K562 (cell line): ENCODE measurements at regions not wholly inside any gene's neighbourhood (a gene's known extent, or its start where the extent isn't known, plus 50 kb on each side); places are given as distances from the start of the nearest gene placed in this dataset.

Experiments
- ATAC-seq: fragments of 200-7000 bp; cut with Tn5 transposase; 3 replicates; pipeline ENCODE4 v1.9.1; 2020; ENCODE audit warnings: moderate library complexity
- BruUV-seq: library from RNA; stranded (reverse); fragments of 400-500 nt; replicated peaks from 2 replicates; lab custom pipeline; 2021; lab: Mats Ljungman, UMichigan
- CTCF ChIA-PET: fragments of 300-600 bp; formaldehyde crosslinking; extraction: SDS; loops from one replicate; lab custom pipeline; 2021; ENCODE audit warnings: low intra/inter-chr PET ratio; lab: Yijun Ruan, JAX
- POLR2A ChIA-PET: fragments of 300-600, 350-650 bp; sonication (Branson Sonifier 250); formaldehyde crosslinking; extraction: SDS; loops from one replicate; lab custom pipeline; 2021; ENCODE audit warnings: antibody characterized with exemption, inconsistent platforms; lab: Yijun Ruan, JAX
- DNase-seq, 4 experiments: peaks; one replicate each; pipeline versions ENCODE4 v3.0.0 to v3.0.0-alpha.2; 2011 to 2018; ENCODE audit warnings: low spot score in 3 of 4, mixed read lengths in 3 of 4; ENCODE audit errors: extremely low read depth in 1 of 4
- FAIRE-seq: peaks from 2 replicates; lab custom pipeline; 2011; peaks lifted over from hg19 to GRCh38; lab: Jason Lieb, UNC
- H2AFZ ChIP-seq: 2 replicates; pipeline ENCODE4 v1.6.0; 2011; ENCODE audit warnings: low read depth, low read length, control low read depth, inconsistent platforms
- H3K27ac ChIP-seq: fragments of 200-600 bp; 3 replicates; pipeline ENCODE4 v1.8.0; 2011; ENCODE audit warnings: low read depth, mild to moderate bottlenecking, control low read depth, inconsistent platforms, low read length, moderate library complexity, mixed read lengths; ENCODE audit errors: extremely low read depth
- H3K27me3 ChIP-seq, 2 experiments: fragments of 300-600 bp in 1 of 2; 2 replicates in 1 of 2; 3 replicates in 1 of 2; pipeline versions ENCODE4 v1.6.0 to v1.8.0; 2011; ENCODE audit warnings: inconsistent platforms in 2 of 2, low read length in 2 of 2, mild to moderate bottlenecking in 1 of 2, mixed read lengths in 1 of 2, moderate library complexity in 1 of 2; ENCODE audit not compliant: control insufficient read depth in 2 of 2, insufficient read depth in 2 of 2
- H3K36me3 ChIP-seq: fragments of 300-600 bp; 3 replicates; pipeline ENCODE4 v1.8.0; 2011; ENCODE audit warnings: mild to moderate bottlenecking, low read length, inconsistent platforms; ENCODE audit not compliant: control insufficient read depth, insufficient read depth
- H3K4me1 ChIP-seq, 2 experiments: fragments of 200-600 bp in 1 of 2; replicated peaks in 1 of 2; 2 replicates in 1 of 2; 3 replicates in 1 of 2; pipeline versions ENCODE4 v1.5.1 to v1.8.0; 2011; ENCODE audit warnings: inconsistent platforms in 2 of 2, low read length in 2 of 2, mild to moderate bottlenecking in 1 of 2, mixed read lengths in 1 of 2, moderate library complexity in 1 of 2; ENCODE audit not compliant: control insufficient read depth in 2 of 2, insufficient read depth in 2 of 2
- H3K4me2 ChIP-seq: 2 replicates; pipeline ENCODE4 v1.6.1; 2011; ENCODE audit warnings: low read length, control low read depth, inconsistent platforms, mixed read lengths; ENCODE audit not compliant: insufficient read depth
- H3K4me3 ChIP-seq: fragments of 200-600 bp; sonication (generic), shearing (Covaris generic); 2 replicates; pipeline ENCODE4 v1.5.1; 2016; ENCODE audit warnings: control low read depth, inconsistent platforms
- H3K79me2 ChIP-seq: fragments of 200-600 bp; 3 replicates; pipeline ENCODE4 v1.8.0; 2011; ENCODE audit warnings: low read length, inconsistent platforms; ENCODE audit not compliant: control insufficient read depth, insufficient read depth
- H3K9ac ChIP-seq, 2 experiments: 2 replicates each; pipeline versions ENCODE4 v1.6.0 to v1.6.1; 2011; ENCODE audit warnings: low read depth in 2 of 2, low read length in 2 of 2, control low read depth in 1 of 2, inconsistent platforms in 1 of 2, mild to moderate bottlenecking in 1 of 2, mixed read lengths in 1 of 2; ENCODE audit not compliant: insufficient read depth in 1 of 2
- H3K9me1 ChIP-seq: one replicate; pipeline ENCODE4 v1.6.0; 2011; ENCODE audit warnings: inconsistent platforms, mild to moderate bottlenecking, low read length, moderate library complexity; ENCODE audit not compliant: control insufficient read depth, insufficient read depth
- H3K9me3 ChIP-seq: replicated peaks from 2 replicates; pipeline ENCODE4 v1.5.1; 2011; ENCODE audit warnings: low read depth, low read length, inconsistent platforms; ENCODE audit not compliant: control insufficient read depth, insufficient read depth
- H4K20me1 ChIP-seq: replicated peaks from 2 replicates; pipeline ENCODE4 v1.6.1; 2011; ENCODE audit warnings: low read length, inconsistent platforms, mixed read lengths; ENCODE audit not compliant: control insufficient read depth, insufficient read depth
- BDP1 ChIP-seq: IDR thresholded peaks from 3 replicates; pipeline ENCODE4 v1.6.1; 2011; ENCODE audit not compliant: insufficient read length, insufficient read depth
- CHAMP1 ChIP-seq: fragments of 450-650 bp; IDR thresholded peaks from 2 replicates; pipeline ENCODE4 v1.6.1; 2016; ENCODE audit warnings: mild to moderate bottlenecking
- ELF2 ChIP-seq: fragments of 250-450 bp; sonication (Bioruptor Pico); IDR thresholded peaks from 2 replicates; pipeline ENCODE4 v1.5.0; 2021; ENCODE audit warnings: mild to moderate bottlenecking
- ETV6 ChIP-seq, 3 experiments: fragments of 150-350 bp in 1 of 3; sonication (generic) in 1 of 3; formaldehyde crosslinking in 1 of 3; IDR thresholded peaks; 2 replicates each; pipeline versions ENCODE4 v1.6.1 to v1.8.0; 2014 to 2022; ENCODE audit warnings: borderline replicate concordance in 2 of 3, low read depth in 2 of 3, antibody characterized with exemption in 1 of 3, low read length in 1 of 3, mild to moderate bottlenecking in 1 of 3, missing genetic modification reagents in 1 of 3
- HMBOX1 ChIP-seq: sonication (generic); IDR thresholded peaks from 2 replicates; pipeline ENCODE4 v1.6.1; 2016
- LEF1 ChIP-seq: fragments of 450-650 bp; IDR thresholded peaks from 2 replicates; pipeline ENCODE4 v1.6.1; 2016; ENCODE audit warnings: mild to moderate bottlenecking
- NCOA6 ChIP-seq: fragments of 450-650 bp; IDR thresholded peaks from 2 replicates; pipeline ENCODE4 v1.6.1; 2017; ENCODE audit warnings: mild to moderate bottlenecking
- SMARCA4 ChIP-seq: fragments of 450-650 bp; IDR thresholded peaks from 2 replicates; pipeline ENCODE4 v1.6.1; 2016
- TRIM28 ChIP-seq: fragments of 450-650 bp; IDR thresholded peaks from 2 replicates; pipeline ENCODE4 v1.6.1; 2017
- ZBTB26 ChIP-seq: fragments of 450-650 bp; formaldehyde crosslinking; IDR thresholded peaks from 2 replicates; pipeline ENCODE4 v1.4.0; 2022; ENCODE audit warnings: missing genetic modification characterization
- ZNF316 ChIP-seq: fragments of 450-650 bp; IDR thresholded peaks from 2 replicates; pipeline ENCODE4 v1.6.1; 2016
- WGBS: fragments of 100-300 bp; shearing (Covaris generic); methylation state at CpG from one replicate; pipeline ENCODE4 v1.1.6; 2016; ENCODE audit warnings: low coverage, mixed read lengths; ENCODE audit not compliant: insufficient coverage; ENCODE audit errors: missing lambda C conversion rate; 5-methylcytosine and 5-hydroxymethylcytosine counted together
- in situ Hi-C: fragments of 300-500 bp; cut with MboI; formaldehyde crosslinking; loops from 4 replicates; pipeline ENCODE4 v1.15.0; 2018; ENCODE audit warnings: inconsistent platforms, mixed read lengths
- intact Hi-C: fragments of 100-400 bp; cut with micrococcal nuclease; formaldehyde crosslinking; loops from 2 replicates; pipeline ENCODE4 v1.14.2; 2022
- TF ChIP-seq, protein P1 (sequence below): fragments of 250-450 bp; sonication (Bioruptor Pico); IDR thresholded peaks from 2 replicates; pipeline ENCODE4 v1.5.0; 2022; ENCODE audit warnings: mild to moderate bottlenecking
- TF ChIP-seq, protein P2 (sequence below): fragments of 250-450 bp; sonication (Bioruptor Pico); IDR thresholded peaks from 2 replicates; pipeline ENCODE4 v1.4.0; 2020; ENCODE audit warnings: mild to moderate bottlenecking, moderate library complexity, borderline replicate concordance

DNA sequence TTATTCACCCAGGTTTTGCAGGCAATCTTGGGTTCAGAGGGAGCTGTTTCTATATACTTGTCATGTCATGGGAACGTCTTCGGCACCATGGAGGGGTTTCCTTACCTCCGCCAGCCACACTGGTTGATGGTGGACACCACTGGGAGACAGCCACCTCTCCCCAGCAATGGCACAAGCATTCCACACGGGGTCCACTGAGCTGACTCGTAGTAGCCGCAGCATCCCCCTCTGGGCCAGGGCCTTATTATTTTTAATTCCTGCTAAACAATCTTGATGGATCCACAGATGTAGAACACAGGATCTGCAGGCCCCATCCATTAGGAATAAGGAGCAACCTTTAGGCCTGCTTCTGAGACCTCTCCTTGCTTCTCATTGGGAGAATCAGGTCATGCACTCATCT is 132.9 kb downstream of the DICER1 start:
- H3K4me1 ChIP-seq, result no peaks in the 10 kb centered on the region
- ATAC-seq (no peak), DNase-seq (no peak), FAIRE-seq (no peak)
- no TSS peak for BruUV-seq
- ChIA-PET POLR2A (interaction anchor here (0.6 kb wide), 1 partner anchor 1641 kb away, joined by 3 read pairs; no protein-coding TSS in a partner anchor), CTCF (no interaction called here)
- no peaks in the 10 kb centered on the region for H3K36me3 ChIP-seq
- no peaks in the 10 kb centered on the region for H3K79me2 ChIP-seq
- H3K9me1 ChIP-seq, result no peaks in the 10 kb centered on the region
- in situ Hi-C loops (no loop called here), intact Hi-C loops (no loop called here)
- H3K9ac ChIP-seq, result no peak overlapping the region
- no peak overlapping the region for H2AFZ ChIP-seq
- no peak overlapping the region for H3K27ac ChIP-seq
- H3K4me3 ChIP-seq, result no peak overlapping the region
- no peak overlapping the region for H3K4me2 ChIP-seq
- H3K27me3 ChIP-seq, result no peaks in the 10 kb centered on the region
- WGBS, result 6% methylated on average over 6 of the region's 6 CpGs
- no peaks in the 10 kb centered on the region for H4K20me1 ChIP-seq
- no peaks in the 10 kb centered on the region for H3K9me3 ChIP-seq
- TF ChIP-seq LEF1 (no peak), ZNF316 (no peak), ZBTB26 (CRISPR knock-in tag) (no peak), CHAMP1 (no peak), ELF2 (CRISPR knock-in tag) (no peak), TRIM28 (no peak), ETV6 (IDR thresholded peaks at IDR 0.05; ENCODE audit: borderline replicate concordance in 1 of 2, low read depth in 2 of 2, low read length in 1 of 2) (no peak), ETV6 (CRISPR knock-in tag; IDR thresholded peaks at IDR 0.05; ENCODE audit: borderline replicate concordance) (no peak), HMBOX1 (no peak), SMARCA4 (no peak), BDP1 (no peak), NCOA6 (no peak)
- TF ChIP-seq, protein P1, sequence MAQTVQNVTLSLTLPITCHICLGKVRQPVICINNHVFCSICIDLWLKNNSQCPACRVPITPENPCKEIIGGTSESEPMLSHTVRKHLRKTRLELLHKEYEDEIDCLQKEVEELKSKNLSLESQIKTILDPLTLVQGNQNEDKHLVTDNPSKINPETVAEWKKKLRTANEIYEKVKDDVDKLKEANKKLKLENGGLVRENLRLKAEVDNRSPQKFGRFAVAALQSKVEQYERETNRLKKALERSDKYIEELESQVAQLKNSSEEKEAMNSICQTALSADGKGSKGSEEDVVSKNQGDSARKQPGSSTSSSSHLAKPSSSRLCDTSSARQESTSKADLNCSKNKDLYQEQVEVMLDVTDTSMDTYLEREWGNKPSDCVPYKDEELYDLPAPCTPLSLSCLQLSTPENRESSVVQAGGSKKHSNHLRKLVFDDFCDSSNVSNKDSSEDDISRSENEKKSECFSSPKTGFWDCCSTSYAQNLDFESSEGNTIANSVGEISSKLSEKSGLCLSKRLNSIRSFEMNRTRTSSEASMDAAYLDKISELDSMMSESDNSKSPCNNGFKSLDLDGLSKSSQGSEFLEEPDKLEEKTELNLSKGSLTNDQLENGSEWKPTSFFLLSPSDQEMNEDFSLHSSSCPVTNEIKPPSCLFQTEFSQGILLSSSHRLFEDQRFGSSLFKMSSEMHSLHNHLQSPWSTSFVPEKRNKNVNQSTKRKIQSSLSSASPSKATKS (CRISPR knock-in tag), result no peak
- TF ChIP-seq, protein P2, sequence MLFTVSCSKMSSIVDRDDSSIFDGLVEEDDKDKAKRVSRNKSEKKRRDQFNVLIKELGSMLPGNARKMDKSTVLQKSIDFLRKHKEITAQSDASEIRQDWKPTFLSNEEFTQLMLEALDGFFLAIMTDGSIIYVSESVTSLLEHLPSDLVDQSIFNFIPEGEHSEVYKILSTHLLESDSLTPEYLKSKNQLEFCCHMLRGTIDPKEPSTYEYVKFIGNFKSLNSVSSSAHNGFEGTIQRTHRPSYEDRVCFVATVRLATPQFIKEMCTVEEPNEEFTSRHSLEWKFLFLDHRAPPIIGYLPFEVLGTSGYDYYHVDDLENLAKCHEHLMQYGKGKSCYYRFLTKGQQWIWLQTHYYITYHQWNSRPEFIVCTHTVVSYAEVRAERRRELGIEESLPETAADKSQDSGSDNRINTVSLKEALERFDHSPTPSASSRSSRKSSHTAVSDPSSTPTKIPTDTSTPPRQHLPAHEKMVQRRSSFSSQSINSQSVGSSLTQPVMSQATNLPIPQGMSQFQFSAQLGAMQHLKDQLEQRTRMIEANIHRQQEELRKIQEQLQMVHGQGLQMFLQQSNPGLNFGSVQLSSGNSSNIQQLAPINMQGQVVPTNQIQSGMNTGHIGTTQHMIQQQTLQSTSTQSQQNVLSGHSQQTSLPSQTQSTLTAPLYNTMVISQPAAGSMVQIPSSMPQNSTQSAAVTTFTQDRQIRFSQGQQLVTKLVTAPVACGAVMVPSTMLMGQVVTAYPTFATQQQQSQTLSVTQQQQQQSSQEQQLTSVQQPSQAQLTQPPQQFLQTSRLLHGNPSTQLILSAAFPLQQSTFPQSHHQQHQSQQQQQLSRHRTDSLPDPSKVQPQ (CRISPR knock-in tag), result no peak
